HEK293T (cell line): ENCODE measurements at regions not wholly inside any gene's neighbourhood (a gene's known extent, or its start where the extent isn't known, plus 50 kb on each side); places are given as distances from the start of the nearest gene placed in this dataset.

Source experiments
- CTCF ChIA-PET: fragments of 350-600 bp; formaldehyde crosslinking; extraction: SDS; loops from one replicate; lab custom pipeline; 2021; ENCODE audit warnings: antibody characterized with exemption, inconsistent platforms; lab: Yijun Ruan, JAX
- POLR2A ChIA-PET: fragments of 350-600 bp; formaldehyde crosslinking; extraction: SDS; loops from one replicate; lab custom pipeline; 2020; ENCODE audit warnings: antibody characterized with exemption, inconsistent platforms; lab: Yijun Ruan, JAX
- DNase-seq: peaks from one replicate; pipeline ENCODE4 v3.0.0; 2012; ENCODE audit warnings: mixed read lengths; ENCODE audit errors: extremely low spot score
- ARNT ChIP-seq: fragments of 450-650 bp; IDR thresholded peaks from 2 replicates; pipeline ENCODE4 v1.6.1; 2017; ENCODE audit warnings: mild to moderate bottlenecking
- BHLHE40 ChIP-seq: fragments of 450-650 bp; IDR thresholded peaks from 2 replicates; pipeline ENCODE4 v1.6.1; 2016; ENCODE audit warnings: mild to moderate bottlenecking, moderate library complexity, borderline replicate concordance
- CTBP1 ChIP-seq: fragments of 450-650 bp; IDR thresholded peaks from 2 replicates; pipeline ENCODE4 v1.6.1; 2016; ENCODE audit warnings: borderline replicate concordance
- ELF4 ChIP-seq: fragments of 450-650 bp; IDR thresholded peaks from 2 replicates; pipeline ENCODE4 v1.6.1; 2017; ENCODE audit warnings: antibody characterized with exemption
- FOXA1 ChIP-seq: fragments of 450-650 bp; IDR thresholded peaks from 2 replicates; pipeline ENCODE4 v1.6.1; 2016; ENCODE audit warnings: mild to moderate bottlenecking
- FOXK2 ChIP-seq: fragments of 450-650 bp; IDR thresholded peaks from 2 replicates; pipeline ENCODE4 v1.6.1; 2016; ENCODE audit warnings: mild to moderate bottlenecking
- FOXM1 ChIP-seq: fragments of 450-650 bp; IDR thresholded peaks from 2 replicates; pipeline ENCODE4 v1.6.1; 2017; ENCODE audit warnings: mild to moderate bottlenecking, borderline replicate concordance
- HDGF ChIP-seq: fragments of 450-650 bp; IDR thresholded peaks from 2 replicates; pipeline ENCODE4 v1.6.1; 2017; ENCODE audit warnings: antibody characterized with exemption, borderline replicate concordance
- L3MBTL2 ChIP-seq: fragments of 450-650 bp; conservative IDR thresholded peaks from 2 replicates; pipeline ENCODE4 v1.6.1; 2016; ENCODE audit warnings: mild to moderate bottlenecking
- LEF1 ChIP-seq: fragments of 450-650 bp; IDR thresholded peaks from 2 replicates; pipeline ENCODE4 v1.6.1; 2017; ENCODE audit warnings: mild to moderate bottlenecking, borderline replicate concordance
- NFRKB ChIP-seq: fragments of 450-650 bp; IDR thresholded peaks from 2 replicates; pipeline ENCODE4 v1.6.1; 2016; ENCODE audit warnings: mild to moderate bottlenecking, moderate library complexity
- PKNOX1 ChIP-seq: fragments of 450-650 bp; IDR thresholded peaks from 2 replicates; pipeline ENCODE4 v1.6.1; 2016
- SP1 ChIP-seq: fragments of 450-650 bp; IDR thresholded peaks from 2 replicates; pipeline ENCODE4 v1.6.1; 2017
- SUZ12 ChIP-seq: fragments of 450-650 bp; IDR thresholded peaks from 2 replicates; pipeline ENCODE4 v1.6.1; 2016; ENCODE audit warnings: mild to moderate bottlenecking
- TARDBP ChIP-seq: fragments of 450-650 bp; IDR thresholded peaks from 2 replicates; pipeline ENCODE4 v1.6.1; 2016
- ZNF384 ChIP-seq: fragments of 450-650 bp; IDR thresholded peaks from 2 replicates; pipeline ENCODE4 v1.6.1; 2016

- no peak for DNase-seq
- POLR2A ChIA-PET: no interaction called here
- TF ChIP-seq SP1: no peak
- no peak for TF ChIP-seq L3MBTL2
- TF ChIP-seq BHLHE40: no peak
- no peak for TF ChIP-seq ARNT
- TF ChIP-seq FOXK2: no peak
- no peak for TF ChIP-seq SUZ12
- no peak for TF ChIP-seq CTBP1
- TF ChIP-seq HDGF: no peak
- no peak for TF ChIP-seq FOXA1
- no peak for TF ChIP-seq LEF1
- no peak for TF ChIP-seq ELF4
- CTCF ChIA-PET: no interaction called here
Measured at GRCh38 chr1:168864266-168864665, 135.3 kb upstream of the DPT start.

- POLR2A ChIA-PET: no interaction called here
- DNase-seq: no peak
Measured at GRCh38 chr1:168865850-168866620, 137.0 kb upstream of the DPT start.

GRCh38 chr1:168867941-168868634, 139.1 kb upstream of the DPT start:
- TF ChIP-seq HDGF: no peak
- POLR2A ChIA-PET: no interaction called here
- DNase-seq: no peak
- CTCF ChIA-PET: no interaction called here

More at GRCh38 chr1:168865850-168866620, 137.0 kb upstream of the DPT start:
- CTCF ChIA-PET: no interaction called here
- TF ChIP-seq NFRKB (no peak), ELF4 (no peak), BHLHE40 (no peak), LEF1 (no peak), FOXK2 (no peak), FOXM1 (no peak), FOXA1 (no peak)

- POLR2A ChIA-PET: no interaction called here
- no peak for DNase-seq
- TF ChIP-seq FOXM1: no peak
- no peak for TF ChIP-seq HDGF
- no peak for TF ChIP-seq BHLHE40
- no peak for TF ChIP-seq TARDBP
- no peak for TF ChIP-seq PKNOX1
- TF ChIP-seq CTBP1: no peak
- TF ChIP-seq ARNT: no peak
- no peak for TF ChIP-seq FOXK2
- TF ChIP-seq NFRKB: no peak
- no peak for TF ChIP-seq L3MBTL2
- no peak for TF ChIP-seq ZNF384
- no peak for TF ChIP-seq SP1
- no peak for TF ChIP-seq SUZ12
- no peak for TF ChIP-seq LEF1
- CTCF ChIA-PET: no interaction called here
Measured at GRCh38 chr1:168871531-168871930, 142.5 kb upstream of the DPT start.

GRCh38 chr1:168875831-168876230, 146.8 kb upstream of the DPT start:
- DNase-seq: no peak
- CTCF ChIA-PET: no interaction called here
- POLR2A ChIA-PET: no interaction called here
- no peak for TF ChIP-seq SUZ12
- TF ChIP-seq FOXM1: no peak
- no peak for TF ChIP-seq FOXK2
- no peak for TF ChIP-seq TARDBP
- no peak for TF ChIP-seq LEF1
- no peak for TF ChIP-seq PKNOX1
- TF ChIP-seq ARNT: no peak
- TF ChIP-seq BHLHE40: no peak
- TF ChIP-seq CTBP1: no peak
- TF ChIP-seq ZNF384: no peak
- TF ChIP-seq SP1: no peak
- no peak for TF ChIP-seq FOXA1
- TF ChIP-seq HDGF: no peak
- no peak for TF ChIP-seq L3MBTL2
- no peak for TF ChIP-seq NFRKB
- no peak for TF ChIP-seq ELF4

- no peak for DNase-seq
- ChIA-PET POLR2A (no interaction called here), CTCF (interaction anchor here (0.6 kb wide), 1 partner anchor 198 kb away, joined by 3 read pairs; no protein-coding TSS in a partner anchor)
- no peak for TF ChIP-seq PKNOX1
- no peak for TF ChIP-seq NFRKB
- no peak for TF ChIP-seq LEF1
- TF ChIP-seq SP1: no peak
- no peak for TF ChIP-seq CTBP1
- no peak for TF ChIP-seq BHLHE40
- no peak for TF ChIP-seq ZNF384
- no peak for TF ChIP-seq SUZ12
- no peak for TF ChIP-seq FOXK2
- TF ChIP-seq TARDBP: no peak
- no peak for TF ChIP-seq ELF4
- TF ChIP-seq ARNT: no peak
Measured at GRCh38 chr1:168876830-168877229, 147.8 kb upstream of the DPT start.
